ENCODE measurements at regions not wholly inside any gene's neighbourhood (a gene's known extent, or its start where the extent isn't known, plus 50 kb on each side); places are given as distances from the start of the nearest gene placed in this dataset.

- TF ChIP-seq POLR2AphosphoS5 (IDR thresholded peaks at IDR 0.05) (no peak), CTCF (IDR thresholded peaks at IDR 0.05) (no peak)
Measured at GRCh38 chr9:12462861-12463260, 230.3 kb upstream of the TYRP1 start.

Data from gastroesophageal sphincter (tissue), 3 donors.